ENCODE measurements at regions not wholly inside any gene's neighbourhood (a gene's known extent, or its start where the extent isn't known, plus 50 kb on each side); places are given as distances from the start of the nearest gene placed in this dataset.

DNA sequence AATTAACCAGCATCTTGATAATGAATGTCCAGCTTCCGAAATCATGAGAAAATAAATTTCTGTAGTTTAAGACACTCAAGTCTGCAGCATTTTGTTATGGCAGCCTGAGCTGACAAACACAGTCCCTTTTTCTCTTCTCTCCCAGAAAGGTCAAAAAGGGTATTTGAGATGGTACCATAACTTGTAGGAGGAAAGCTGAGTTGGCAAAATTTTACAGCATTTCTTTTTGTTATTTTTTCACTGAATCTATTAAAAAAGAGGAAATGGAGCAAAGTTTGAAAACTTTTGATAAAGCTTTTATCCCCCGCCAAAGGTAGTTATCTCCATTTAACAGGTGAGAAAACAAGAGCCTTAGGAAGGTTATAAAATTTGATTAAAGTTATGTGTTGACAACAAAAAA lies 367.6 kb upstream of the TECRL start:
- no peak for DNase-seq (ENCODE audit: low read depth in 1 of 2, low spot score in 1 of 2)
- no peak overlapping the region for H3K27ac ChIP-seq (replicated peaks)
- H3K27me3 ChIP-seq (ENCODE audit: insufficient read depth, poor library complexity, severe bottlenecking): no peaks in the 10 kb centered on the region
- H3K4me3 ChIP-seq (replicated peaks; ENCODE audit: insufficient read depth, low read length): no peak overlapping the region
- TF ChIP-seq SPI1 (IDR thresholded peaks at IDR 0.05; ENCODE audit: borderline replicate concordance, low read depth) (no peak), GABPA (IDR thresholded peaks at IDR 0.05; ENCODE audit: low read depth) (no peak), POLR2AphosphoS5 (IDR thresholded peaks at IDR 0.05; ENCODE audit: low read depth) (no peak)
- TF ChIP-seq, protein P1, sequence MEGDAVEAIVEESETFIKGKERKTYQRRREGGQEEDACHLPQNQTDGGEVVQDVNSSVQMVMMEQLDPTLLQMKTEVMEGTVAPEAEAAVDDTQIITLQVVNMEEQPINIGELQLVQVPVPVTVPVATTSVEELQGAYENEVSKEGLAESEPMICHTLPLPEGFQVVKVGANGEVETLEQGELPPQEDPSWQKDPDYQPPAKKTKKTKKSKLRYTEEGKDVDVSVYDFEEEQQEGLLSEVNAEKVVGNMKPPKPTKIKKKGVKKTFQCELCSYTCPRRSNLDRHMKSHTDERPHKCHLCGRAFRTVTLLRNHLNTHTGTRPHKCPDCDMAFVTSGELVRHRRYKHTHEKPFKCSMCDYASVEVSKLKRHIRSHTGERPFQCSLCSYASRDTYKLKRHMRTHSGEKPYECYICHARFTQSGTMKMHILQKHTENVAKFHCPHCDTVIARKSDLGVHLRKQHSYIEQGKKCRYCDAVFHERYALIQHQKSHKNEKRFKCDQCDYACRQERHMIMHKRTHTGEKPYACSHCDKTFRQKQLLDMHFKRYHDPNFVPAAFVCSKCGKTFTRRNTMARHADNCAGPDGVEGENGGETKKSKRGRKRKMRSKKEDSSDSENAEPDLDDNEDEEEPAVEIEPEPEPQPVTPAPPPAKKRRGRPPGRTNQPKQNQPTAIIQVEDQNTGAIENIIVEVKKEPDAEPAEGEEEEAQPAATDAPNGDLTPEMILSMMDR (IDR thresholded peaks at IDR 0.05; ENCODE audit: insufficient read depth, low read length): no peak
- TF ChIP-seq, protein P2, sequence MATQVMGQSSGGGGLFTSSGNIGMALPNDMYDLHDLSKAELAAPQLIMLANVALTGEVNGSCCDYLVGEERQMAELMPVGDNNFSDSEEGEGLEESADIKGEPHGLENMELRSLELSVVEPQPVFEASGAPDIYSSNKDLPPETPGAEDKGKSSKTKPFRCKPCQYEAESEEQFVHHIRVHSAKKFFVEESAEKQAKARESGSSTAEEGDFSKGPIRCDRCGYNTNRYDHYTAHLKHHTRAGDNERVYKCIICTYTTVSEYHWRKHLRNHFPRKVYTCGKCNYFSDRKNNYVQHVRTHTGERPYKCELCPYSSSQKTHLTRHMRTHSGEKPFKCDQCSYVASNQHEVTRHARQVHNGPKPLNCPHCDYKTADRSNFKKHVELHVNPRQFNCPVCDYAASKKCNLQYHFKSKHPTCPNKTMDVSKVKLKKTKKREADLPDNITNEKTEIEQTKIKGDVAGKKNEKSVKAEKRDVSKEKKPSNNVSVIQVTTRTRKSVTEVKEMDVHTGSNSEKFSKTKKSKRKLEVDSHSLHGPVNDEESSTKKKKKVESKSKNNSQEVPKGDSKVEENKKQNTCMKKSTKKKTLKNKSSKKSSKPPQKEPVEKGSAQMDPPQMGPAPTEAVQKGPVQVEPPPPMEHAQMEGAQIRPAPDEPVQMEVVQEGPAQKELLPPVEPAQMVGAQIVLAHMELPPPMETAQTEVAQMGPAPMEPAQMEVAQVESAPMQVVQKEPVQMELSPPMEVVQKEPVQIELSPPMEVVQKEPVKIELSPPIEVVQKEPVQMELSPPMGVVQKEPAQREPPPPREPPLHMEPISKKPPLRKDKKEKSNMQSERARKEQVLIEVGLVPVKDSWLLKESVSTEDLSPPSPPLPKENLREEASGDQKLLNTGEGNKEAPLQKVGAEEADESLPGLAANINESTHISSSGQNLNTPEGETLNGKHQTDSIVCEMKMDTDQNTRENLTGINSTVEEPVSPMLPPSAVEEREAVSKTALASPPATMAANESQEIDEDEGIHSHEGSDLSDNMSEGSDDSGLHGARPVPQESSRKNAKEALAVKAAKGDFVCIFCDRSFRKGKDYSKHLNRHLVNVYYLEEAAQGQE (IDR thresholded peaks at IDR 0.05; ENCODE audit: insufficient replicate concordance, low read depth): no peak

DNA sequence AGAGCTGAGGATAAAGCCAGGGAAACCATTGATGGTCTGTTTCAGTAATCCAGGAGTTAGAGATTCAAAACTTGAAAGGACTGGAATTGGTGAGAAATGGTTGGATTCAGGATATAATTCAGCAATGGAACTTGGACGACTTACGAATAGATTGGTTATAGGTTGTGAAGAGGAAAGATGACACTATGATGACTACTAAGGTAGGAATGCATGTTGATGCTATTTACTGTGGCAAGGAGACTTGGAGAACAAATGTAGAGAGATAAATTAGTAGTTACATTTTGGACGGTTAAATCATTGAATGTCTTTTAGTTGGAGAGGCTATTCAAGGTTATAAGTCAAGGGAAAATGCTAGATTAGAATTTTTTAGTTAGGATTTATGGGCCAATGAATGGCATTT lies 365.4 kb upstream of the TECRL start:
- TF ChIP-seq SPI1 (IDR thresholded peaks at IDR 0.05; ENCODE audit: borderline replicate concordance, low read depth) (no peak), GABPA (IDR thresholded peaks at IDR 0.05; ENCODE audit: low read depth) (no peak)
- TF ChIP-seq, protein P1 (IDR thresholded peaks at IDR 0.05; ENCODE audit: insufficient read depth, low read length): no peak
- TF ChIP-seq, protein P2 (IDR thresholded peaks at IDR 0.05; ENCODE audit: insufficient replicate concordance, low read depth): no peak
- DNase-seq (ENCODE audit: low read depth in 1 of 2, low spot score in 1 of 2): no peak

DNA sequence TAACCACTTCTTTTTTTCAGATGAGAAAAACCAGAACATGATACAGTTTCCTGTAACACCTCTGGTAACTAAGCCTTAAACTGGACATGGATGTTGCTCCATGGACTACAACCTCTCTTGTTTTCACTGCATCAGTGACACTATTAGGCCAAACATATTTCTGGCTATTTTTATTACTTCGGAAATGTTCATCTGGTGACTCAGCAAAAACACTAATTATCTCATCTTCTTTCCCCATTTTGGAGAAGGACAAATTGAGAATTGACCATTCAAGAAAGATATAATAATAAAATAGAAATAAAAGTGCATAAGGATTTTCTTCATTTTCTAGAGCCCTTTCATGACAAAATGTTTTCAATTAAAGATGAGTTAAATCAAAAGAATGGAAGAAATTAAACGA lies 361.9 kb upstream of the TECRL start:
- no peak for DNase-seq (ENCODE audit: low read depth in 1 of 2, low spot score in 1 of 2)
- Histone ChIP-seq H3K4me3 (replicated peaks; ENCODE audit: insufficient read depth, low read length) (no peak overlapping the region), H3K27me3 (ENCODE audit: insufficient read depth, poor library complexity, severe bottlenecking) (no peaks in the 10 kb centered on the region), H3K27ac (replicated peaks) (no peak overlapping the region)
- TF ChIP-seq, protein P1 (IDR thresholded peaks at IDR 0.05; ENCODE audit: insufficient read depth, low read length): no peak
- TF ChIP-seq SPI1 (IDR thresholded peaks at IDR 0.05; ENCODE audit: borderline replicate concordance, low read depth) (no peak), POLR2AphosphoS5 (IDR thresholded peaks at IDR 0.05; ENCODE audit: low read depth) (no peak), GABPA (IDR thresholded peaks at IDR 0.05; ENCODE audit: low read depth) (no peak)
- TF ChIP-seq, protein P2 (IDR thresholded peaks at IDR 0.05; ENCODE audit: insufficient replicate concordance, low read depth): no peak

More for the DNA sequence above, 365.4 kb upstream of the TECRL start:
- H3K27me3 ChIP-seq (ENCODE audit: insufficient read depth, poor library complexity, severe bottlenecking): no peaks in the 10 kb centered on the region
- no peak overlapping the region for H3K27ac ChIP-seq (replicated peaks)
- H3K4me3 ChIP-seq (replicated peaks; ENCODE audit: insufficient read depth, low read length): no peak overlapping the region
